Trophoblast cell (in vitro differentiated cells and primary cell): ENCODE measurements at regions not wholly inside any gene's neighbourhood (a gene's known extent, or its start where the extent isn't known, plus 50 kb on each side); places are given as distances from the start of the nearest gene placed in this dataset.

Experiments
- DNase-seq, 2 donors: peaks; one replicate each; pipeline ENCODE4 v3.0.0-alpha.2; 2016
- H2AFZ ChIP-seq: 2 replicates; pipeline ENCODE4 v1.6.1; 2013; ENCODE audit warnings: low read length, moderate library complexity, mild to moderate bottlenecking; ENCODE audit not compliant: insufficient read depth, poor library complexity
- H2AK5ac ChIP-seq: 2 replicates; pipeline ENCODE4 v1.6.1; 2013; ENCODE audit warnings: mild to moderate bottlenecking, low read length
- H2BK120ac ChIP-seq: 2 replicates; pipeline ENCODE4 v1.6.1; 2013; ENCODE audit warnings: low read length, mild to moderate bottlenecking, moderate library complexity; ENCODE audit not compliant: insufficient read depth, poor library complexity
- H2BK12ac ChIP-seq: 2 replicates; pipeline ENCODE4 v1.6.1; 2013; ENCODE audit warnings: mild to moderate bottlenecking, low read length, moderate library complexity
- H2BK5ac ChIP-seq: 2 replicates; pipeline ENCODE4 v1.6.1; 2013; ENCODE audit warnings: low read length, low read depth, moderate library complexity, mild to moderate bottlenecking; ENCODE audit not compliant: poor library complexity
- H3K14ac ChIP-seq: 2 replicates; pipeline ENCODE4 v1.6.1; 2013; ENCODE audit warnings: mild to moderate bottlenecking, low read length
- H3K18ac ChIP-seq: 2 replicates; pipeline ENCODE4 v1.6.1; 2013; ENCODE audit warnings: mild to moderate bottlenecking, low read length
- H3K23ac ChIP-seq: 2 replicates; pipeline ENCODE4 v1.6.1; 2013; ENCODE audit warnings: low read length
- H3K27ac ChIP-seq: 2 replicates; pipeline ENCODE4 v1.5.1; 2013; ENCODE audit warnings: low read depth, mild to moderate bottlenecking, inconsistent platforms, low read length, moderate library complexity
- H3K27me3 ChIP-seq: 2 replicates; pipeline ENCODE4 v1.6.1; 2013; ENCODE audit warnings: inconsistent platforms, mild to moderate bottlenecking, low read length, moderate library complexity; ENCODE audit not compliant: insufficient read depth
- H3K36me3 ChIP-seq, 2 experiments: 1 replicate in 1 of 2; 2 replicates in 1 of 2; pipeline ENCODE4 v1.6.1; 2013; ENCODE audit warnings: low read length in 2 of 2, mild to moderate bottlenecking in 2 of 2, moderate library complexity in 1 of 2; ENCODE audit not compliant: insufficient read depth in 2 of 2, control insufficient read depth in 1 of 2
- H3K4ac ChIP-seq: 2 replicates; pipeline ENCODE4 v1.6.1; 2013; ENCODE audit warnings: low read depth, mild to moderate bottlenecking, low read length, moderate library complexity
- H3K4me1 ChIP-seq, 2 experiments: 1 replicate in 1 of 2; 2 replicates in 1 of 2; pipeline ENCODE4 v1.6.1; 2013; ENCODE audit warnings: low read length in 2 of 2, mild to moderate bottlenecking in 2 of 2, moderate library complexity in 1 of 2; ENCODE audit not compliant: insufficient read depth in 2 of 2, control insufficient read depth in 1 of 2
- H3K4me2 ChIP-seq: 2 replicates; pipeline ENCODE4 v1.6.1; 2013; ENCODE audit warnings: inconsistent platforms, mild to moderate bottlenecking, low read length, moderate library complexity
- H3K4me3 ChIP-seq: 2 replicates; pipeline ENCODE4 v1.5.1; 2013; ENCODE audit warnings: mild to moderate bottlenecking, low read depth, low read length, inconsistent platforms
- H3K79me1 ChIP-seq: one replicate; pipeline ENCODE4 v1.6.1; 2013; ENCODE audit warnings: low read length
- H3K79me2 ChIP-seq: 2 replicates; pipeline ENCODE4 v1.6.1; 2013; ENCODE audit warnings: low read length, mild to moderate bottlenecking; ENCODE audit not compliant: control insufficient read depth, insufficient read depth, poor library complexity
- H3K9ac ChIP-seq: 2 replicates; pipeline ENCODE4 v1.6.1; 2013; ENCODE audit warnings: mild to moderate bottlenecking, low read length
- H3K9me3 ChIP-seq: 2 replicates; pipeline ENCODE4 v1.6.1; 2013; ENCODE audit warnings: low read depth, mild to moderate bottlenecking, control low read depth, inconsistent platforms, low read length; ENCODE audit not compliant: insufficient read depth
- H4K12ac ChIP-seq: 2 replicates; pipeline ENCODE4 v1.6.1; 2013; ENCODE audit warnings: low read depth, mild to moderate bottlenecking, low read length, moderate library complexity
- H4K8ac ChIP-seq: 2 replicates; pipeline ENCODE4 v1.6.1; 2013; ENCODE audit warnings: low read depth, mild to moderate bottlenecking, low read length, moderate library complexity
- H4K91ac ChIP-seq: one replicate; pipeline ENCODE4 v1.6.1; 2013; ENCODE audit warnings: low read depth, mild to moderate bottlenecking, low read length, moderate library complexity
- WGBS: extraction: QIAGEN DNeasy Blood & Tissue Kit; methylation state at CpG from one replicate; pipeline ENCODE4 v1.1.7; 2013; ENCODE audit warnings: missing lambda C conversion rate; ENCODE audit not compliant: insufficient read length, insufficient coverage; ENCODE audit errors: extremely low coverage; 5-methylcytosine and 5-hydroxymethylcytosine counted together

- H3K4me3 ChIP-seq, result no peak overlapping the region
- no peak overlapping the region for H3K27ac ChIP-seq
- no peak overlapping the region for H3K14ac ChIP-seq
- H2BK120ac ChIP-seq, result no peak overlapping the region
- H4K12ac ChIP-seq, result no peak overlapping the region
- H3K79me1 ChIP-seq, result no peaks in the 10 kb centered on the region
- H2AFZ ChIP-seq, result peak overlapping the region; percentile 45
- H3K4me2 ChIP-seq, result peak overlapping the region; percentile 5
- no peak overlapping the region for H2AK5ac ChIP-seq
- DNase-seq, result no peak
- H3K4me1 ChIP-seq, result peaks cover 0 to 3% of the 10 kb centered on the region in 2 experiments
- no peak overlapping the region for H3K23ac ChIP-seq
- no peaks in the 10 kb centered on the region for H3K9me3 ChIP-seq
- no peak overlapping the region for H2BK5ac ChIP-seq
- H3K36me3 ChIP-seq, result no peaks in the 10 kb centered on the region
- no peak overlapping the region for H3K4ac ChIP-seq
- WGBS, result no CpG with 5 or more reads among the region's 1 CpG
- peak overlapping the region; percentile 65 for H4K8ac ChIP-seq
- no peaks in the 10 kb centered on the region for H3K27me3 ChIP-seq
- H2BK12ac ChIP-seq, result no peak overlapping the region
- H3K79me2 ChIP-seq, result no peaks in the 10 kb centered on the region
- no peak overlapping the region for H3K9ac ChIP-seq
- peak overlapping the region; percentile 22 for H4K91ac ChIP-seq
- no peak overlapping the region for H3K18ac ChIP-seq
These were observed 103.5 kb upstream of the OR5AK2 start for GRCh38 chr11:56885177-56885576.

DNA sequence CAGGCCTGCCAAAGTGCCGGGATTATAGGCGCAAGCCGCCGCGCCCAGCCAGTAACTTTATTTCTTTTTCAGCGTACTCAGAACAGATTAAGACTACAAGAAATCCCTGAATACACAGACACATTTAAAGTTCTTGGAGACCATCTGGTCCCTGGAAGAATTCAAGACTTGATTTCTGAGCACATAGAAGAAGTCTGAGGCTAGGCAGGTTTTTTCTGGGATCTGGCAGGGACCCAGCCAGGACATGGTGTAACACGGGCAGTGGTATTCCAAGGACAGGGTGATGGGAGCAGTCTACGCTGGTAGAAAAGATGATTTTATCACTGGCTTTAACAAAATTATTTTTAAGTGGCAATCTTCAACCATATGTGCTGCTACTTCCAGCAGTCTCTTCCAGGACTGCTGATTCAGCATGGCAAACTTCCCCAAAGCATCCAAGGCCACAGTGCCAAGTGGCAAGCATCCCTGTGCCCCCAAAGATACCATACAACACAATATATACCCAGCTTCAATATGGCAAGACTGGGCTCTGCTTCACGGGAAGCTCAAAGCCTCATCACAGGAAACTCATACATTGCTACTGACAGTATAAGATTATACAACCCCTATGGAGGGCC lies 105.2 kb upstream of the OR5AK2 start:
- Histone ChIP-seq H2BK12ac (no peak overlapping the region), H3K79me1 (no peaks in the 10 kb centered on the region), H2AFZ (no peak overlapping the region), H3K9me3 (no peaks in the 10 kb centered on the region), H3K79me2 (no peaks in the 10 kb centered on the region), H2BK5ac (no peak overlapping the region), H3K4ac (no peak overlapping the region), H3K9ac (no peak overlapping the region), H4K12ac (no peak overlapping the region), H4K91ac (no peak overlapping the region), H4K8ac (no peak overlapping the region), H3K36me3 (no peaks in the 10 kb centered on the region), H3K23ac (no peak overlapping the region), H3K4me3 (no peak overlapping the region), H3K27ac (no peak overlapping the region), H3K18ac (no peak overlapping the region), H3K4me2 (no peak overlapping the region), H3K4me1 (peaks cover 0 to 3% of the 10 kb centered on the region in 2 experiments), H2BK120ac (no peak overlapping the region), H3K14ac (no peak overlapping the region), H3K27me3 (no peaks in the 10 kb centered on the region), H2AK5ac (no peak overlapping the region)
- no CpG with 5 or more reads among the region's 9 CpGs for WGBS
- no peak for DNase-seq

- Histone ChIP-seq H4K8ac (no peak overlapping the region), H3K14ac (no peak overlapping the region), H4K91ac (no peak overlapping the region), H3K4me2 (no peak overlapping the region), H3K23ac (no peak overlapping the region), H2BK5ac (no peak overlapping the region), H3K27ac (no peak overlapping the region), H3K9ac (no peak overlapping the region), H3K4me3 (no peak overlapping the region), H2BK120ac (no peak overlapping the region), H3K36me3 (no peaks in the 10 kb centered on the region), H3K4me1 (no peaks in the 10 kb centered on the region), H3K27me3 (no peaks in the 10 kb centered on the region), H4K12ac (no peak overlapping the region), H3K18ac (no peak overlapping the region), H2AFZ (no peak overlapping the region), H2BK12ac (no peak overlapping the region), H3K79me1 (no peaks in the 10 kb centered on the region), H3K79me2 (no peaks in the 10 kb centered on the region), H3K9me3 (no peaks in the 10 kb centered on the region), H2AK5ac (no peak overlapping the region), H3K4ac (no peak overlapping the region)
- WGBS, result no CpG with 5 or more reads among the region's 3 CpGs
- DNase-seq, result peak in 1 of 2 donors; percentile 1
These were observed 112.0 kb upstream of the OR5AK2 start for GRCh38 chr11:56876621-56877275.

GRCh38 chr11:56855217-56855616 lies 106.7 kb upstream of the OR9G4 start:
- Histone ChIP-seq H2AK5ac (no peak overlapping the region), H3K18ac (no peak overlapping the region), H3K9me3 (no peaks in the 10 kb centered on the region), H3K27me3 (no peaks in the 10 kb centered on the region), H3K27ac (no peak overlapping the region), H2BK5ac (no peak overlapping the region), H2BK120ac (no peak overlapping the region), H3K4me1 (no peaks in the 10 kb centered on the region), H3K23ac (no peak overlapping the region), H3K4me2 (no peak overlapping the region), H2AFZ (no peak overlapping the region), H3K14ac (no peak overlapping the region), H4K12ac (no peak overlapping the region), H3K9ac (no peak overlapping the region), H3K4me3 (no peak overlapping the region), H4K8ac (no peak overlapping the region), H3K36me3 (no peaks in the 10 kb centered on the region), H3K4ac (no peak overlapping the region), H3K79me2 (no peaks in the 10 kb centered on the region), H2BK12ac (no peak overlapping the region), H3K79me1 (no peaks in the 10 kb centered on the region), H4K91ac (no peak overlapping the region)
- WGBS, result no CpG with 5 or more reads among the region's 2 CpGs
- no peak for DNase-seq
